ENCODE measurements at regions not wholly inside any gene's neighbourhood (a gene's known extent, or its start where the extent isn't known, plus 50 kb on each side); places are given as distances from the start of the nearest gene placed in this dataset.

GRCh38 chr14:76272774-76273173 lies 103.2 kb upstream of the ESRRB start:
- no peak for TF ChIP-seq POLR2A (IDR thresholded peaks at IDR 0.05; ENCODE audit: extremely low read depth, insufficient read length)
- TF ChIP-seq MAX (IDR thresholded peaks at IDR 0.05; ENCODE audit: low read depth, low read length) = no peak
- no peak for TF ChIP-seq MYC (IDR thresholded peaks at IDR 0.05; ENCODE audit: low read depth, low read length)
- no peak for TF ChIP-seq CTCF (IDR thresholded peaks at IDR 0.05; ENCODE audit: low read depth, low read length)
- no peak for DNase-seq (ENCODE audit: low read depth)
- no peak overlapping the region for H3K4me3 ChIP-seq (ENCODE audit: low read depth, low read length)

GRCh38 chr14:76273346-76273745 lies 102.6 kb upstream of the ESRRB start:
- no peak for TF ChIP-seq MYC (IDR thresholded peaks at IDR 0.05; ENCODE audit: low read depth, low read length)
- no peak for TF ChIP-seq POLR2A (IDR thresholded peaks at IDR 0.05; ENCODE audit: extremely low read depth, insufficient read length)
- no peak for TF ChIP-seq MAX (IDR thresholded peaks at IDR 0.05; ENCODE audit: low read depth, low read length)
- no peak for TF ChIP-seq CTCF (IDR thresholded peaks at IDR 0.05; ENCODE audit: low read depth, low read length)
- H3K4me3 ChIP-seq (ENCODE audit: low read depth, low read length) = no peak overlapping the region
- no peak for DNase-seq (ENCODE audit: low read depth)

- H3K4me3 ChIP-seq (ENCODE audit: low read depth, low read length) = no peak overlapping the region
- DNase-seq (ENCODE audit: low read depth) = no peak
- TF ChIP-seq MAX (IDR thresholded peaks at IDR 0.05; ENCODE audit: low read depth, low read length) = no peak
- no peak for TF ChIP-seq MYC (IDR thresholded peaks at IDR 0.05; ENCODE audit: low read depth, low read length)
- no peak for TF ChIP-seq CTCF (IDR thresholded peaks at IDR 0.05; ENCODE audit: low read depth, low read length)
- TF ChIP-seq POLR2A (IDR thresholded peaks at IDR 0.05; ENCODE audit: extremely low read depth, insufficient read length) = no peak
Measured at GRCh38 chr14:76274324-76274723, 101.6 kb upstream of the ESRRB start.

GRCh38 chr14:76277586-76278130 lies 98.3 kb upstream of the ESRRB start:
- no peak overlapping the region for H3K4me3 ChIP-seq (ENCODE audit: low read depth, low read length)
- TF ChIP-seq POLR2A (IDR thresholded peaks at IDR 0.05; ENCODE audit: extremely low read depth, insufficient read length) = no peak
- TF ChIP-seq CTCF (IDR thresholded peaks at IDR 0.05; ENCODE audit: low read depth, low read length) = no peak
- TF ChIP-seq MYC (IDR thresholded peaks at IDR 0.05; ENCODE audit: low read depth, low read length) = no peak
- TF ChIP-seq MAX (IDR thresholded peaks at IDR 0.05; ENCODE audit: low read depth, low read length) = no peak
- DNase-seq (ENCODE audit: low read depth) = no peak

GRCh38 chr14:76280221-76280620 lies 95.7 kb upstream of the ESRRB start:
- DNase-seq (ENCODE audit: low read depth) = no peak

More at GRCh38 chr14:76280221-76280620, 95.7 kb upstream of the ESRRB start:
- H3K4me3 ChIP-seq (ENCODE audit: low read depth, low read length) = no peak overlapping the region
- TF ChIP-seq MYC (IDR thresholded peaks at IDR 0.05; ENCODE audit: low read depth, low read length) (no peak), POLR2A (IDR thresholded peaks at IDR 0.05; ENCODE audit: extremely low read depth, insufficient read length) (no peak), MAX (IDR thresholded peaks at IDR 0.05; ENCODE audit: low read depth, low read length) (no peak), CTCF (IDR thresholded peaks at IDR 0.05; ENCODE audit: low read depth, low read length) (no peak)
